ENCODE measurements at regions not wholly inside any gene's neighbourhood (a gene's known extent, or its start where the extent isn't known, plus 50 kb on each side); places are given as distances from the start of the nearest gene placed in this dataset.

DNA sequence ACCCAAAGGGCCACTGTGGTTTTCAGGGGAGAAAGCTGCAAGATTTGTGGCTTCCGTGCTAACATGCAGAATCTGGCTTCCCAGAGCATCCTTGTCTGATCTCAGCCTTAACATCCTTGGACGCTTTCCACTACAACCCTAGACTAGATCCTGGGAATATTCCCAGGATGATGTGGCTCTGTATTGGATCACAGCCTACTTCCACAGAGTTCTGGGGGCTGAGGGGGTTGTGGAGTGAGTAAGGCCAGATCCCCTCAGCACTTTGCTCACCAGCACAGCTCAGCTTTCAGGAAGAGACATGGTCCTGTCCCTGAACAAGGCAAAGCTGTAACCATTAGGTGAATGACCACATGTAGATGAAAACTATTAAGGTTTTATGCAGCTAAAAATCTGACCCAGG lies 241.3 kb upstream of the MYO3A start:
- peak overlapping the region; percentile 84 for H3K4me2 ChIP-seq
- H3K9ac ChIP-seq, result 0 out of 2 replicates have a peak overlapping the region, but pooled peaks have one; percentile 9
- TF ChIP-seq Cebpa-rat (IDR thresholded peaks at IDR 0.05), result no peak
- no peaks in the 10 kb centered on the region for H4K20me1 ChIP-seq
- H3K27ac ChIP-seq, result peak overlapping the region; percentile 33
- no peak overlapping the region for H3K4me3 ChIP-seq
- no peaks in the 10 kb centered on the region for H3K9me3 ChIP-seq
- H3K4me1 ChIP-seq, result peaks cover 46% of the 10 kb centered on the region
- no peaks in the 10 kb centered on the region for H3K36me3 ChIP-seq
- no peaks in the 10 kb centered on the region for H3K27me3 ChIP-seq

DNA sequence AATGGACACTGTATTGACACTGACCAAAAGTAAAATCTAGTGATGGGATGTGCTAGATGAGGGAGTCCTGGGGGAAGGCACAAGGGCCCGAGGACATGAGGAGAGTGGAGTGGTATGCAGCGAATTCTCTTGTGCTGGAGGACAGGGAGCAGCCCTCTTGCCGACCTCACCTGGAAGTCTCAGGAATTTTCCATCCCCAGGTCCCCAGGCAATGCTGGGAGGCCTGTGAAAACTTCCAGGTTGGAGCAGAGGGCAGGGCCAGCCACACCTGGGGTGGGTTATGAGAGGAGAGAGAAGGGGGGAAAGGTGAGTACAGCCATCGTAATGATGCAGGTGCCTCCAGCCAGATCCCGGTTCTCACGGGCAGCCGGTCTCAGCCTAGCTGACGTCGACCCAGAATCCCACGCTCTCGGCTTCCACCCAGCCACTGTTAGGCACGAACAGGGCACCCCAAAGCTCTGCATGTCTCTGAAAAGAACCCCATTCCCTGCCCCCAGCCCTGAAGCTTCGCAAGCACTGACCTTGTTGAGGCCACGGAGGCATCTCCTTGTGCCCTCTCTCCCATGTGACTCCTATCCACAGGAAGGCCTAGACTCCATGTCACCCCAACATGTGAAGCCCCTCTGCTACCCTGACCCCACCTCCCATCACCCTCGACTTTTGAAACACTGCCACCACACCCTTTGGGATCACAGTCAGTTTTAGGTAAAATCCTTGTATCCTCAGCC lies 239.7 kb upstream of the MYO3A start:
- Histone ChIP-seq H3K4me2 (peak overlapping the region; percentile 84), H3K27me3 (no peaks in the 10 kb centered on the region), H3K9ac (no peak overlapping the region), H3K4me3 (no peak overlapping the region), H3K9me3 (no peaks in the 10 kb centered on the region), H4K20me1 (no peaks in the 10 kb centered on the region), H3K4me1 (peaks cover 56% of the 10 kb centered on the region), H3K27ac (peak overlapping the region; percentile 73), H3K36me3 (no peaks in the 10 kb centered on the region)
- TF ChIP-seq Cebpa-rat (IDR thresholded peaks at IDR 0.05), result no peak

DNA sequence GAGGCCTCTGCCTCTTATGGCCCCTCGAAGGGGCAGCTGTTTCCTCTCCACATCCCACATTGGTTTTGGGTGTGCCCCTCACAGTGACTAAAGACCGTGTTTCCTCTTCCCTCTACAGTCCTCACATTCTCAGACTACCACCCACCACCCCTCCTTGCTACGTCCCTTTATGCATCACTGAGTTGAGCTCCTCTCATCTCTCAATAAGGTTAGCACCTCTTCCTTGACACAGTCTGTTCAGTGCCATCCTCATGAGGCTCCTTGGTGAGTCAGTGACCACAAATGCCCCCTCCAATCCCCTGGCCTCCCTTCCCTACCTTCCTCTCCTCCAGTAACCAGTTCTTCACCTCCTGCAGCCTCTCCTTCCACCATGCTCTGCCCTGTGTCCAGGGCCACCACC lies 239.1 kb upstream of the MYO3A start:
- no peaks in the 10 kb centered on the region for H4K20me1 ChIP-seq
- no peak overlapping the region for H3K9ac ChIP-seq
- H3K4me2 ChIP-seq, result peak overlapping the region; percentile 84
- H3K27me3 ChIP-seq, result no peaks in the 10 kb centered on the region
- no peak for TF ChIP-seq Cebpa-rat (IDR thresholded peaks at IDR 0.05)
- H3K36me3 ChIP-seq, result no peaks in the 10 kb centered on the region
- peaks cover 56% of the 10 kb centered on the region for H3K4me1 ChIP-seq
- H3K27ac ChIP-seq, result peak overlapping the region; percentile 18; the same call in 1 of the 2 replicates
- no peak overlapping the region for H3K4me3 ChIP-seq
- no peaks in the 10 kb centered on the region for H3K9me3 ChIP-seq

DNA sequence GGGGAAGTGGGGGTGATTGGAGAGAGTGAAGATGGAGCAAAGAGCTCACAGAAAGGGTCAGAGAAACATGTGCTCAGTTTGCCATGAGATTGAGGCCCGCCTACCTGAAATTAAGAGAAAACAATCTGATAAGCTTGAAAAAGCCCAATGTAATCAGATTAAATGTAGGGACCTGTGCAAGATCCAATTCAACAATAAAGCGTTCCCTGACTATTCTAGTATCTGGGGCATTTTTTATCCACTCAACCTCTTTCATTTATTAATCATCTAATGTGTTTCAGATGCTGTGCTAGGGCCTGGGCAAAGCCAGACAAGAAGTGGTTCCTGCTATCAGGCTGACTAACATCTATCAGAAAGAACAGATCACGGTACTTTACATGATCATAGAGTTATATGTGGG lies 238.4 kb upstream of the MYO3A start:
- H3K4me1 ChIP-seq, result peaks cover 56% of the 10 kb centered on the region
- H3K4me3 ChIP-seq, result no peak overlapping the region
- H3K36me3 ChIP-seq, result no peaks in the 10 kb centered on the region
- H3K9ac ChIP-seq, result no peak overlapping the region
- H4K20me1 ChIP-seq, result no peaks in the 10 kb centered on the region
- TF ChIP-seq Cebpa-rat (IDR thresholded peaks at IDR 0.05), result no peak
- no peaks in the 10 kb centered on the region for H3K27me3 ChIP-seq
- no peaks in the 10 kb centered on the region for H3K9me3 ChIP-seq
- peak overlapping the region; percentile 84 for H3K4me2 ChIP-seq
- H3K27ac ChIP-seq, result peak overlapping the region; percentile 7; the same call in 1 of the 2 replicates

DNA sequence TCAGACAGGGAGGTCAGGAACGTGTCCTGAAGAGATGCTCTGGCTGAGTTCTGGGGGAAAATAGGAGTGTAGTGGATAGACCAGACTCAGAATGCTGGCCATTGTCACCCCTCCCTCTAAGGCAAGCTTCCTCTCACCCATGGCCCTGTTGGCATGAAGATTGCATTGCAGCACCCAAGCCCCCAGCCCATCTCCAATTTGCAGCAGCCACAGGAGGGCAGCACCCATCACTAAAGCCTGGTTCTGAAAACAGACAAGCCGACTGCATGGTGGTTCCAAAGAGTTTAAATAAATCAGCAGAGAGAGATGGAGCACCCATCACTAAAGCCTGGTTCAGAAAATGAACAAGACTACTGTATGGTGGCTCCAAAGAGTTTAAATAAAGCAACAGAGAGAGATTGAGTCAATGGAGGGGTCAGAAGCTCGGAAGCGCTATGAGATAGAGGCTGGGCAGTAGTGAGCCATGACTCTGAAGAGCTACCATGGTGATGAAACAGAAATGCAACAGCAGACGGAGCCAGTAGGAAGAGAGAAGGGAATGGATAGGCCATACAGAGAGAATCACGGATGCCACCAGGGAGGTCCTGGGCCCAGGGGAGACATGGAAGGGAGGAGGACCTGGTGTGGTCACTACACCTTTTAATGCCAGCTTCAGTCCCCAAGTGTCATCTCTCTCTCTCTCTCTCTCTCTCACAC lies 237.9 kb upstream of the MYO3A start:
- Histone ChIP-seq H3K27ac (0 out of 2 replicates have a peak overlapping the region, but pooled peaks have one; percentile 7), H3K9ac (no peak overlapping the region), H3K36me3 (no peaks in the 10 kb centered on the region), H3K4me1 (peaks cover 56% of the 10 kb centered on the region), H3K9me3 (no peaks in the 10 kb centered on the region), H3K27me3 (no peaks in the 10 kb centered on the region), H4K20me1 (no peaks in the 10 kb centered on the region), H3K4me2 (peak overlapping the region; percentile 84), H3K4me3 (no peak overlapping the region)
- TF ChIP-seq Cebpa-rat (IDR thresholded peaks at IDR 0.05), result no peak

DNA sequence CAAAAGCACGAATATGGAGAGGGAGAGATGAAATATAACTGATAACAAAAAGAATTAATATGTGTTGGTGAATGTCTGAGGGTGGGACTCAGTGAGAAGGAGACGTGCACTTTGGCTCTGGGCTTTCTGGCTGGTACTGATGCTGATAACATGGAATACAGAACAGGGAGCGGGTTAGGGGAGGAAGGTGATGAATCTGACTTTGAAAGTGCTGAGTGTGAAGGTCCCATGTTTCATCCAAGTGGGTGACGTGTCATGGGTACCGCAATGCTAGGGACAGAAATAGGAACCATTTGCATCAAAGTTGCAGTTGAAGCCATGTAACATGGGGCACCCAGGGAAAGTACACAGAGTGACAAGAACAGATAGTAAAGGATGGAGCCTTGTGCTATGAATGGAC lies 236.6 kb upstream of the MYO3A start:
- H3K4me2 ChIP-seq, result no peak overlapping the region
- H3K27ac ChIP-seq, result no peak overlapping the region
- no peak overlapping the region for H3K9ac ChIP-seq
- peaks cover 49% of the 10 kb centered on the region for H3K4me1 ChIP-seq
- H4K20me1 ChIP-seq, result no peaks in the 10 kb centered on the region
- no peaks in the 10 kb centered on the region for H3K9me3 ChIP-seq
- TF ChIP-seq Cebpa-rat (IDR thresholded peaks at IDR 0.05), result no peak
- no peaks in the 10 kb centered on the region for H3K36me3 ChIP-seq
- H3K27me3 ChIP-seq, result no peaks in the 10 kb centered on the region
- H3K4me3 ChIP-seq, result no peak overlapping the region

DNA sequence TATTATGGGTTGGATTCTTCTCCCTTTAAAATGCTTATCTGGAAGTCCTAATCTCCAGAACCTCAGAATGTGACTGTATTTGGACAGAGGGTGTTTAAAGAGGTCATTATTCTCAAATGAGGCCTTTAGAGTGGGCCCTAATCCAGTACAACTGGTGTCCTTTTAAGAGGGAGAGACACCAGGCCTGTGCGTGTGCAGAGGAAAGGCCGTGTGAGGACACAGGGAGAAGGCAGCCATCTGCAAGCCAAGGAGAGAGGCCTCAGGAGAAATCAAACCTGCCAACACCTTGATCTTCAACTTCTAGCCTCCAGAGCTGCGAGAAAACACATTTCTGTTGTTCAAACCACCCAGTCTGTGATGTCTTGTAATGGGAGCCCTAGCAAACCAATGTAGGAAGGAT lies 235.4 kb upstream of the MYO3A start:
- Histone ChIP-seq H3K27me3 (no peaks in the 10 kb centered on the region), H3K4me1 (peaks cover 36% of the 10 kb centered on the region), H3K4me3 (no peak overlapping the region), H4K20me1 (no peaks in the 10 kb centered on the region), H3K9ac (no peak overlapping the region), H3K4me2 (peak overlapping the region; percentile 45), H3K9me3 (no peaks in the 10 kb centered on the region), H3K36me3 (no peaks in the 10 kb centered on the region), H3K27ac (no peak overlapping the region)
- no peak for TF ChIP-seq Cebpa-rat (IDR thresholded peaks at IDR 0.05)

DNA sequence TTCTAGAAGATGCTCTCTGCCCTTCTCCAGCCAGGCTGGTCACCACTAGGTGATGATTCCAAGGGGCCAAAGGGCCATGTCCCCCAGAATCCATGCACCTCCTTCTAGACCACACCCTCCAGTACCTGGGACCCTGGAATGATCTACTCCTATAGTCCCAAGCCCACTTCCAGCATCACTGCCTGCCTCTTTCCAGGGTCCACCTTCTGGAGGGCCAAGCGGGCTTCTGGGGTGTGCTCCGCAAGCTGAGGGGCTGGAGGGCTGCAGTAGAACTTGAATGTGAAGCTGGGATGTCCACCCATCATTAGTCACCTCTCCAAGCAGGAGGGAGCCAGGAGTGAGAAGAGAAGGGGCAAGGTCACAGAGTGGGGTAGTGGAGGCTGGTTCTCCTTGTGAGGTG lies 234.4 kb upstream of the MYO3A start:
- H3K27me3 ChIP-seq, result no peaks in the 10 kb centered on the region
- no peaks in the 10 kb centered on the region for H3K36me3 ChIP-seq
- no peak overlapping the region for H3K9ac ChIP-seq
- H4K20me1 ChIP-seq, result no peaks in the 10 kb centered on the region
- no peak for TF ChIP-seq Cebpa-rat (IDR thresholded peaks at IDR 0.05)
- no peaks in the 10 kb centered on the region for H3K9me3 ChIP-seq
- no peak overlapping the region for H3K4me2 ChIP-seq
- H3K27ac ChIP-seq, result no peak overlapping the region
- no peak overlapping the region for H3K4me3 ChIP-seq
- H3K4me1 ChIP-seq, result peaks cover 27% of the 10 kb centered on the region

DNA sequence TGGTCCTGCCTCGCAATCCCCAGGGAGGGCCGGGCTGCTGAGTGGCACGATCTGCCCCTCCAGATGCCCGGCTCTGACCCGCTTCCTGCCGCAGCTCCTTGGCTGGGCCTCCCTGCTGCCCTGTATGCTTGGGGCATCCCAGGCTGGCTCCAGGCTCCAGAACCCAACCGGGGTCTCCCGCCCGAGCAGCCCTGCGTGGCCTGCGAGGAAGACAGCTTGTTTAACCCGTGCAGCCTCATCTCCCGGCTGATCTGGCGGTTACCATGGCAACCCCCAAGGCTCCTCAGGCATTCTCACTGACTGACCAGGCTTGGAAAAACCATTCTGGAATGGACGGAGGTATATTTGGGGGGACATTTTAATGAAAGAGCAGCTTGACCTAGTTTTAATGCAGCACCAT lies 232.4 kb upstream of the MYO3A start:
- H3K9me3 ChIP-seq, result no peaks in the 10 kb centered on the region
- H3K27ac ChIP-seq, result no peak overlapping the region
- no peak overlapping the region for H3K4me3 ChIP-seq
- H3K36me3 ChIP-seq, result no peaks in the 10 kb centered on the region
- no peak overlapping the region for H3K9ac ChIP-seq
- no peak overlapping the region for H3K4me2 ChIP-seq
- H4K20me1 ChIP-seq, result no peaks in the 10 kb centered on the region
- no peaks in the 10 kb centered on the region for H3K27me3 ChIP-seq
- H3K4me1 ChIP-seq, result peaks cover 10% of the 10 kb centered on the region; the same call in 1 of the 2 replicates
- no peak for TF ChIP-seq Cebpa-rat (IDR thresholded peaks at IDR 0.05)

DNA sequence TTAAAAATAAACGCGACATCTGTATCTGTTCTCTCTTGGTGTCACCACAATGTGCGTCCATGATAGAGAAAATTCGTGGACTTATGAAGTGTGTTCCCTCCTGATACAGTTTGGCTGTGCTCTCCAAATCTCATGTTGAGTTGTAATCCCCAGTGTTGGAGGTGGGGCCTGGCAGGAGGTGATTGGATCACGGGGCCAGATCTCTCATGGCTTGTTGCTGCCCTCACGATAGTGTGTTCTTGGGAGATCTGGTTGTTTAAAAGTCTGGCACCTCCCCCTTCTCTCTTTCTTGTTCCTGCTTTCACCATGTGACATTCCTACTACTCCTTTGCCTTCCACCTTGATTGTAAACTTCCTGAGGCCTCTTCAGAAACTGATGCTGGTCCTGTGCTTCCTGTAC lies 229.4 kb upstream of the MYO3A start:
- H3K27ac ChIP-seq, result no peak overlapping the region
- H3K36me3 ChIP-seq, result no peaks in the 10 kb centered on the region
- H3K9ac ChIP-seq, result no peak overlapping the region
- no peaks in the 10 kb centered on the region for H4K20me1 ChIP-seq
- H3K27me3 ChIP-seq, result no peaks in the 10 kb centered on the region
- H3K4me2 ChIP-seq, result no peak overlapping the region
- no peaks in the 10 kb centered on the region for H3K9me3 ChIP-seq
- H3K4me3 ChIP-seq, result no peak overlapping the region
- H3K4me1 ChIP-seq, result no peaks in the 10 kb centered on the region
- no peak for TF ChIP-seq Cebpa-rat (IDR thresholded peaks at IDR 0.05)

Data from BLaER1 (cell line).